ENCODE measurements at regions not wholly inside any gene's neighbourhood (a gene's known extent, or its start where the extent isn't known, plus 50 kb on each side); places are given as distances from the start of the nearest gene placed in this dataset.
"Not testable (repeated sequence)": the region's sequence is repeated elsewhere in the genome, so short reads cannot be mapped to it uniquely, and the experiment has no call there.

GRCh38 chr16:18148132-18148531, 188.4 kb downstream of the NPIPA8 start:
- not testable (repeated sequence) for DNase-seq

- not testable (repeated sequence) for DNase-seq
These were observed 189.9 kb downstream of the NPIPA8 start for GRCh38 chr16:18146601-18147142.

- DNase-seq, result not testable (repeated sequence)
These were observed 194.5 kb downstream of the NPIPA8 start for GRCh38 chr16:18142066-18142465.

- DNase-seq, result not testable (repeated sequence)
These were observed 200.2 kb downstream of the NPIPA8 start for GRCh38 chr16:18136288-18136687.

- not testable (repeated sequence) for DNase-seq
These were observed 201.5 kb downstream of the NPIPA8 start for GRCh38 chr16:18135024-18135423.

- DNase-seq, result not testable (repeated sequence)
These were observed 204.9 kb downstream of the NPIPA8 start for GRCh38 chr16:18131587-18131986.

- not testable (repeated sequence) for DNase-seq
These were observed 205.9 kb downstream of the NPIPA8 start for GRCh38 chr16:18130478-18131120.

GRCh38 chr16:18127033-18127432, 209.5 kb downstream of the NPIPA8 start:
- DNase-seq, result not testable (repeated sequence)

GRCh38 chr16:18119092-18119491, 217.4 kb downstream of the NPIPA8 start:
- not testable (repeated sequence) for DNase-seq

- not testable (repeated sequence) for DNase-seq
These were observed 217.9 kb downstream of the NPIPA8 start for GRCh38 chr16:18118684-18119083.

GRCh38 chr16:18118071-18118470, 218.5 kb downstream of the NPIPA8 start:
- DNase-seq, result not testable (repeated sequence)

- not testable (repeated sequence) for DNase-seq
These were observed 232.1 kb downstream of the NPIPA8 start for GRCh38 chr16:18104412-18104811.

- DNase-seq, result not testable (repeated sequence)
These were observed 235.5 kb downstream of the NPIPA8 start for GRCh38 chr16:18101077-18101476.

GRCh38 chr16:18092605-18093004, 243.9 kb downstream of the NPIPA8 start:
- not testable (repeated sequence) for DNase-seq

- DNase-seq, result not testable (repeated sequence)
These were observed 255.7 kb downstream of the NPIPA8 start for GRCh38 chr16:18080658-18081363.

GRCh38 chr16:18077910-18078309, 258.6 kb downstream of the NPIPA8 start:
- not testable (repeated sequence) for DNase-seq

- no peak for DNase-seq
These were observed 264.4 kb downstream of the NPIPA8 start for GRCh38 chr16:18072161-18072560.

- DNase-seq, result no peak
These were observed 266.9 kb downstream of the NPIPA8 start for GRCh38 chr16:18069683-18070082.

- DNase-seq, result no peak
These were observed 268.1 kb downstream of the NPIPA8 start for GRCh38 chr16:18068477-18068876.

- no peak for DNase-seq
These were observed 273.8 kb downstream of the NPIPA8 start for GRCh38 chr16:18062713-18063112.

GRCh38 chr16:18060351-18060750, 276.2 kb downstream of the NPIPA8 start:
- DNase-seq, result no peak

- no peak for DNase-seq
These were observed 277.0 kb downstream of the NPIPA8 start for GRCh38 chr16:18059577-18059976.

- DNase-seq, result no peak
These were observed 277.4 kb downstream of the NPIPA8 start for GRCh38 chr16:18059089-18059488.

GRCh38 chr16:18055411-18055916, 281.1 kb downstream of the NPIPA8 start:
- no peak for DNase-seq
